HG03439 (cell line): ENCODE measurements at regions not wholly inside any gene's neighbourhood (a gene's known extent, or its start where the extent isn't known, plus 50 kb on each side); places are given as distances from the start of the nearest gene placed in this dataset.
"Not testable (repeated sequence)": the region's sequence is repeated elsewhere in the genome, so short reads cannot be mapped to it uniquely, and the experiment has no call there.

Experiments used
- ATAC-seq: cut with Tn5 transposase; IDR thresholded peaks from one replicate; pipeline ENCODE4 v1.9.1; 2021; ENCODE audit warnings: mild to moderate bottlenecking, moderate library complexity; ENCODE audit not compliant: unreplicated experiment

GRCh38 chr15:93973287-93973686, 258.1 kb upstream of the MCTP2 start:
- ATAC-seq, result no peak

GRCh38 chr15:93968773-93969172, 262.6 kb upstream of the MCTP2 start:
- no peak for ATAC-seq

GRCh38 chr15:93965304-93965908, 266.0 kb upstream of the MCTP2 start:
- ATAC-seq, result no peak

- ATAC-seq, result no peak
Observed at GRCh38 chr15:93954985-93955571, 276.3 kb upstream of the MCTP2 start.

- ATAC-seq, result no peak
Observed at GRCh38 chr15:93948726-93949125, 282.6 kb upstream of the MCTP2 start.

GRCh38 chr15:93943586-93943985, 287.8 kb upstream of the MCTP2 start:
- no peak for ATAC-seq

- ATAC-seq, result no peak
Observed at GRCh38 chr15:93942269-93942694, 289.1 kb upstream of the MCTP2 start.

GRCh38 chr15:93941697-93942096, 289.7 kb upstream of the MCTP2 start:
- ATAC-seq, result no peak

- no peak for ATAC-seq
Observed at GRCh38 chr15:93940226-93940625, 291.1 kb upstream of the MCTP2 start.

- ATAC-seq, result peak; percentile 61
Observed at GRCh38 chr15:93932164-93932776, 299.1 kb upstream of the MCTP2 start.

- ATAC-seq, result no peak
Observed at GRCh38 chr15:93929375-93930094, 301.8 kb upstream of the MCTP2 start.

- ATAC-seq, result no peak
Observed at GRCh38 chr15:93920204-93920603, 311.2 kb upstream of the MCTP2 start.

- ATAC-seq, result not testable (repeated sequence)
Observed at GRCh38 chr15:93918801-93919200, 312.6 kb upstream of the MCTP2 start.

- no peak for ATAC-seq
Observed at GRCh38 chr15:93917181-93917580, 314.2 kb upstream of the MCTP2 start.

- no peak for ATAC-seq
Observed at GRCh38 chr15:93913871-93914270, 317.5 kb upstream of the MCTP2 start.

GRCh38 chr15:93913310-93913709, 318.1 kb upstream of the MCTP2 start:
- no peak for ATAC-seq

GRCh38 chr15:93900476-93901400, 330.6 kb upstream of the MCTP2 start:
- no peak for ATAC-seq

GRCh38 chr15:93899817-93900216, 331.5 kb upstream of the MCTP2 start:
- no peak for ATAC-seq

GRCh38 chr15:93897377-93897776, 334.0 kb upstream of the MCTP2 start:
- ATAC-seq, result no peak

- no peak for ATAC-seq
Observed at GRCh38 chr15:93895976-93896770, 335.2 kb upstream of the MCTP2 start.
